Neuronal stem cell (in vitro differentiated cells): ENCODE measurements at regions not wholly inside any gene's neighbourhood (a gene's known extent, or its start where the extent isn't known, plus 50 kb on each side); places are given as distances from the start of the nearest gene placed in this dataset.

Source experiments
- DNase-seq: peaks from one replicate; pipeline ENCODE4 v3.0.0-alpha.2; 2013; ENCODE audit warnings: low spot score
- H2AFZ ChIP-seq: one replicate; pipeline ENCODE4 v1.6.1; 2013; ENCODE audit warnings: mild to moderate bottlenecking, low read length, inconsistent platforms
- H2AK5ac ChIP-seq: 2 replicates; pipeline ENCODE4 v1.6.1; 2013; ENCODE audit warnings: low read depth, mild to moderate bottlenecking, inconsistent platforms, low read length, moderate library complexity, mixed read lengths
- H2BK120ac ChIP-seq: 2 replicates; pipeline ENCODE4 v1.6.1; 2013; ENCODE audit warnings: low read depth, mild to moderate bottlenecking, inconsistent platforms, low read length, moderate library complexity, mixed read lengths
- H2BK12ac ChIP-seq: one replicate; pipeline ENCODE4 v1.6.1; 2013; ENCODE audit warnings: low read length, inconsistent platforms
- H2BK15ac ChIP-seq: 2 replicates; pipeline ENCODE4 v1.6.1; 2013; ENCODE audit warnings: mild to moderate bottlenecking, low read length, inconsistent platforms, mixed read lengths
- H2BK5ac ChIP-seq: one replicate; pipeline ENCODE4 v1.6.1; 2013; ENCODE audit warnings: inconsistent platforms, mild to moderate bottlenecking, low read length, moderate library complexity
- H3K14ac ChIP-seq: one replicate; pipeline ENCODE4 v1.6.1; 2013; ENCODE audit warnings: low read length, inconsistent platforms
- H3K18ac ChIP-seq: 2 replicates; pipeline ENCODE4 v1.6.1; 2013; ENCODE audit warnings: low read length, inconsistent platforms
- H3K23ac ChIP-seq: 2 replicates; pipeline ENCODE4 v1.6.1; 2013; ENCODE audit warnings: low read depth, mild to moderate bottlenecking, mixed read lengths, low read length, inconsistent platforms; ENCODE audit not compliant: poor library complexity
- H3K27ac ChIP-seq: replicated peaks from 3 replicates; pipeline ENCODE4 v1.5.1; 2013; ENCODE audit warnings: low read length, inconsistent platforms
- H3K27me3 ChIP-seq, 3 experiments: 2 replicates each; pipeline ENCODE4 v1.6.1; 2013; ENCODE audit warnings: low read length in 3 of 3, mild to moderate bottlenecking in 2 of 3, inconsistent platforms in 1 of 3, low read depth in 1 of 3, mixed read lengths in 1 of 3, moderate library complexity in 1 of 3; ENCODE audit not compliant: control insufficient read depth in 3 of 3, insufficient read depth in 3 of 3
- H3K36me3 ChIP-seq, 2 donors: replicated peaks in 1 of 2; 2 replicates each; pipeline ENCODE4 v1.6.1; 2013; ENCODE audit warnings: low read length in 2 of 2; ENCODE audit not compliant: control insufficient read depth in 2 of 2, insufficient read depth in 2 of 2
- H3K4ac ChIP-seq: 2 replicates; pipeline ENCODE4 v1.6.1; 2013; ENCODE audit warnings: inconsistent platforms, mild to moderate bottlenecking, low read length, moderate library complexity
- H3K4me1 ChIP-seq, 2 donors: 1 replicate in 1 of 2; 2 replicates in 1 of 2; pipeline ENCODE4 v1.6.1; 2013; ENCODE audit warnings: low read length in 2 of 2, low read depth in 1 of 2; ENCODE audit not compliant: control insufficient read depth in 2 of 2, insufficient read depth in 1 of 2
- H3K4me2 ChIP-seq: one replicate; pipeline ENCODE4 v1.6.1; 2013; ENCODE audit warnings: mild to moderate bottlenecking, low read length, inconsistent platforms; ENCODE audit not compliant: insufficient read depth, poor library complexity, severe bottlenecking
- H3K4me3 ChIP-seq, 2 donors: 2 replicates each; pipeline ENCODE4 v1.5.1; 2013; ENCODE audit warnings: low read length in 2 of 2, mild to moderate bottlenecking in 2 of 2, inconsistent platforms in 1 of 2, moderate library complexity in 1 of 2
- H3K79me1 ChIP-seq: one replicate; pipeline ENCODE4 v1.6.1; 2013; ENCODE audit warnings: low read depth, mild to moderate bottlenecking, inconsistent platforms, low read length, moderate library complexity
- H3K9ac ChIP-seq: one replicate; pipeline ENCODE4 v1.6.1; 2013; ENCODE audit warnings: mild to moderate bottlenecking, low read depth, low read length, inconsistent platforms; ENCODE audit not compliant: poor library complexity
- H3K9me3 ChIP-seq, 2 donors: replicated peaks in 1 of 2; 2 replicates each; pipeline versions ENCODE3 to v1.6.1; 2013; ENCODE audit warnings: low read length in 2 of 2, mild to moderate bottlenecking in 2 of 2, inconsistent platforms in 1 of 2, low read depth in 1 of 2, mixed read lengths in 1 of 2, moderate library complexity in 1 of 2; ENCODE audit not compliant: control insufficient read depth in 2 of 2, insufficient read depth in 1 of 2
- H4K8ac ChIP-seq: one replicate; pipeline ENCODE4 v1.6.1; 2013; ENCODE audit warnings: low read depth, mild to moderate bottlenecking, inconsistent platforms, low read length, moderate library complexity
- H4K91ac ChIP-seq: one replicate; pipeline ENCODE4 v1.6.1; 2013; ENCODE audit warnings: low read length, low read depth, mild to moderate bottlenecking, inconsistent platforms; ENCODE audit not compliant: poor library complexity
- WGBS, 2 donors: extraction: QIAGEN DNeasy Blood & Tissue Kit; methylation state at CpG; one replicate each; pipeline ENCODE4 v1.1.7; 2013; ENCODE audit warnings: missing lambda C conversion rate in 2 of 2, mixed read lengths in 1 of 2; ENCODE audit not compliant: insufficient read length in 2 of 2, insufficient replicate concordance in 1 of 2; ENCODE audit errors: extremely low coverage in 2 of 2; 5-methylcytosine and 5-hydroxymethylcytosine counted together

DNA sequence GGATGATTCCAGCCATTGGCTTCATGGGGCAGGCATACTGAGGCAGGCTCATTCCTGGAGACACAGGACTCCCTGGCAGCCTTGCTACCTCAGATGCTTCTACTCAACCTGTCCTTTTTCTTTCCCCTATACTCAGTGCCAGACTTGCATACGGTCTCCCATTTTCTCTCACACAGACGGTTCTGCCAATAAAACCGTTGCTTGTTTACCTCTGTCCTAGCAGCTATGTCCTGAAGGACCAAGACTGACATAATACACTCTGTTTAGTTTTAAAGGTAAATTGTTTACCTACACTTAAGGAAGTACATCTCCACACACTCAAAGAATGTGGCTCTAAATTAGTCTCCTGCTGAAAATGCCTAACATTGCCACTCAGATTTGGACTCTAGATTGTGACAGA, 151.0 kb upstream of the RFX3 start:
- Histone ChIP-seq H3K4me1 (peaks cover 0 to 2% of the 10 kb centered on the region in 2 donors), H3K4me2 (no peak overlapping the region), H3K23ac (no peak overlapping the region), H3K27ac (no peak overlapping the region), H3K36me3 (no peaks in the 10 kb centered on the region), H3K27me3 (peaks cover 0 to 2% (median 2%) of the 10 kb centered on the region in 3 experiments), H3K79me1 (no peaks in the 10 kb centered on the region), H3K14ac (no peak overlapping the region), H2BK15ac (no peak overlapping the region), H2AK5ac (no peak overlapping the region), H3K4me3 (no peak overlapping the region), H2AFZ (no peak overlapping the region), H4K8ac (no peak overlapping the region), H3K4ac (no peak overlapping the region), H3K18ac (no peak overlapping the region), H3K9me3 (no peaks in the 10 kb centered on the region), H4K91ac (no peak overlapping the region), H2BK12ac (no peak overlapping the region), H3K9ac (no peak overlapping the region), H2BK5ac (no peak overlapping the region), H2BK120ac (no peak overlapping the region)
- no peak for DNase-seq
- WGBS, 2 donors = no CpG with 5 or more reads among the region's 3 CpGs

DNA sequence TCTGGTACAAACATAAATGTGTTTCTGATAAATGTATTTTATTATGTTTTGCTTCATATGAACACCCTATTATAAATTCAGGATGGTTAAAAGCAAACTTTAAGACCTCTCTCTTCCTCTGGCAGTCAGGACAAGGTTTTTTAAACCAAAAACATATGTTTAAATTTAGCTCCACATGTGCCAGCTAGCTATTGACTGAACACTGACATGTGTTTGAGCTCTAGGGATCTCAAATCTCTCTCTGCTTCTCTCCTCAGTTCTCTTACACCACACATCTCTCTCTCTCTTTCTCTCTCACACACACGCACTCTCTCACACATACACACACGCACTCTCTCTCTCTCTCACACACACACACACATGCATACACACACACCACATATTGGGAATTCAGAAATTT, 150.1 kb upstream of the RFX3 start:
- Histone ChIP-seq H4K91ac (no peak overlapping the region), H3K14ac (no peak overlapping the region), H3K27me3 (peaks cover 0 to 2% (median 2%) of the 10 kb centered on the region in 3 experiments), H2BK120ac (no peak overlapping the region), H2BK12ac (no peak overlapping the region), H3K9me3 (no peaks in the 10 kb centered on the region), H3K36me3 (no peaks in the 10 kb centered on the region), H3K9ac (peak overlapping the region; percentile 27), H3K79me1 (no peaks in the 10 kb centered on the region), H3K4me1 (peaks cover 0 to 2% of the 10 kb centered on the region in 2 donors), H3K4me2 (no peak overlapping the region), H3K23ac (no peak overlapping the region), H2BK15ac (no peak overlapping the region), H3K4ac (no peak overlapping the region), H4K8ac (no peak overlapping the region), H2AK5ac (no peak overlapping the region), H3K27ac (no peak overlapping the region), H3K18ac (no peak overlapping the region), H2BK5ac (no peak overlapping the region), H3K4me3 (no peak overlapping the region), H2AFZ (no peak overlapping the region)
- 100% methylated on average over 2 of the region's 2 CpGs for WGBS, 2 donors
- no peak for DNase-seq

DNA sequence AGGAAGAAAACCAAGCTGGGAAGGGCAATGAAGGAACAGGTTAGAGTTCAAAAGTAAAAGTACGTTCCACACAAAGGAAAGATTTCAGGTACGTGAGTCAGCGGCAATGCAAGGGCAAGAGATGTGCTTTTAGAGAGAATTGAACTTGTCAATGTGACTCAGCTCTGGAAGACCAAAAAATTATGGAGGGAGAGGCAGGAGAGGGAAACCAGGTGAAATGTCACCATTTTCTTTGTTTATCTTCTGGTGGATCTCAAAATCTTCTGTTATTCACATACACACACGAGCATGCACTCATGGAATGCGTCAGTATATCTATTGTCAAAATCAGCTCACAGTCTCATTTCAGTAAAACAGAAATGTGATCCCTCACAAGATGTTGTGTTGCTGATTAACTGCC, 148.8 kb upstream of the RFX3 start:
- Histone ChIP-seq H2AK5ac (no peak overlapping the region), H3K4me1 (peaks cover 0 to 1% of the 10 kb centered on the region in 2 donors), H2BK15ac (no peak overlapping the region), H4K91ac (no peak overlapping the region), H2BK120ac (no peak overlapping the region), H3K36me3 (no peaks in the 10 kb centered on the region), H3K79me1 (no peaks in the 10 kb centered on the region), H3K9me3 (no peaks in the 10 kb centered on the region), H3K9ac (no peak overlapping the region), H3K27me3 (peaks cover 0 to 2% (median 2%) of the 10 kb centered on the region in 3 experiments), H3K14ac (no peak overlapping the region), H3K23ac (no peak overlapping the region), H3K27ac (no peak overlapping the region), H3K4me2 (no peak overlapping the region), H3K4ac (no peak overlapping the region), H2BK5ac (no peak overlapping the region), H4K8ac (no peak overlapping the region), H3K4me3 (no peak overlapping the region), H2AFZ (no peak overlapping the region), H3K18ac (no peak overlapping the region), H2BK12ac (no peak overlapping the region)
- no CpG with 5 or more reads among the region's 5 CpGs for WGBS, 2 donors
- DNase-seq = no peak

DNA sequence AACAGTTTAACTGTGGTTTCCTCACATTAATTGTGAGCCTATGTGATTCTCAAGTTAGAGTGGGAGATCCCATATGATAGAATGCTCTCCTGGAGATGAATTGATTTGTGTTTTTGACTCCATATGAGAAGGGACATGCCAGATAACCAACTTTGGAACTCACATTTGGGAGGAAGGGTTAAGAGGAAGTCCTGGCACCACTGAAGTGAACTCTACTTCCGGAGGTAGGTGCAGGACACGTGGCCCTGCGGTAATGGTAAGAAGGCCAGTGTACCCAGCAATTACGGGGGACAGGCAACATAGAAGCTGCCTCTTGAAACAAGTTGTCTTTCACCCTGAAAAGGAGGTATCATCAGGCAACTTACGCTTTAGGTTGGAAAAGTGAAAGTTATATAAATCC, 146.6 kb upstream of the RFX3 start:
- H2AFZ ChIP-seq = no peak overlapping the region
- peaks cover 0 to 2% (median 0%) of the 10 kb centered on the region in 3 experiments for H3K27me3 ChIP-seq
- no peak overlapping the region for H2BK15ac ChIP-seq
- H3K4me3 ChIP-seq = no peak overlapping the region
- H3K27ac ChIP-seq = no peak overlapping the region
- no peak overlapping the region for H2BK5ac ChIP-seq
- no CpG with 5 or more reads among the region's 5 CpGs for WGBS, 2 donors
- no peaks in the 10 kb centered on the region for H3K9me3 ChIP-seq
- no peak overlapping the region for H2BK120ac ChIP-seq
- H3K14ac ChIP-seq = no peak overlapping the region
- no peak overlapping the region for H4K91ac ChIP-seq
- no peak overlapping the region for H2AK5ac ChIP-seq
- no peaks in the 10 kb centered on the region for H3K79me1 ChIP-seq
- DNase-seq = no peak
- no peak overlapping the region for H3K9ac ChIP-seq
- no peaks in the 10 kb centered on the region for H3K4me1 ChIP-seq
- H3K18ac ChIP-seq = no peak overlapping the region
- H3K23ac ChIP-seq = no peak overlapping the region
- no peak overlapping the region for H3K4ac ChIP-seq
- H3K36me3 ChIP-seq = no peaks in the 10 kb centered on the region
- H3K4me2 ChIP-seq = no peak overlapping the region
- H2BK12ac ChIP-seq = no peak overlapping the region
- no peak overlapping the region for H4K8ac ChIP-seq
